ENCODE measurements at regions not wholly inside any gene's neighbourhood (a gene's known extent, or its start where the extent isn't known, plus 50 kb on each side); places are given as distances from the start of the nearest gene placed in this dataset.
"Not testable (repeated sequence)": the region's sequence is repeated elsewhere in the genome, so short reads cannot be mapped to it uniquely, and the experiment has no call there.

GRCh38 chr13:107600971-107601370, 614.4 kb downstream of the LIG4 start:
- dilution Hi-C loops (cut with MboI; ENCODE audit: extremely low pct_ligation_motif_present, low sequenced_read_pairs): no loop called here
- CTCF ChIA-PET: no interaction called here
- intact Hi-C loops (cut with micrococcal nuclease): no loop called here

DNA sequence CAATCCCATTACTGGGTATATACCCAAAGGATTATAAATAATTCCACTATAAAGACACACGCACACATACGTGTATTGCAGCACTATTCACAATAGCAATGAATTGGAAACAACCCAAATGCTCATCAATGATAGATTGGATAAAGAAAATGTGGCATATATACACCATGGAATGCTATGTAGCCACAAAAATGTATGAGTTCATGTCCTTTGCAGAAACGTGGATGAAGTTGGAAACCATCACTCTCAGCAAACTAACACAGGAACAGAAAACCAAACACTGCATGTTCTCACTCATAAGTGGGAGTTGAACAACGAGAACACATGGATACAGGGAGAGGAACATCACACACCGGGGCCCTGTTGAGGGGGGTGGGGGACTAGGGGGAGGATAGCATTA, 619.0 kb downstream of the LIG4 start:
- H3K9me1 ChIP-seq (replicated peaks; ENCODE audit: control insufficient read depth, extremely low read depth, insufficient read depth, low read length); dilution Hi-C loops (cut with MboI; ENCODE audit: extremely low pct_ligation_motif_present, low sequenced_read_pairs); H3K27me3 ChIP-seq (ENCODE audit: control insufficient read depth in 2 of 2, insufficient read depth in 2 of 2, low read length in 2 of 2); intact Hi-C loops (cut with micrococcal nuclease); BruUV-seq (replicated peaks); DNase-seq (ENCODE audit: low read depth, low spot score); CTCF ChIA-PET; H3K36me3 ChIP-seq (ENCODE audit: control insufficient read depth in 2 of 2, extremely low read depth in 1 of 2, insufficient read depth in 2 of 2, low read length in 2 of 2); H4K20me1 ChIP-seq (replicated peaks; ENCODE audit: control insufficient read depth, extremely low read depth, insufficient read depth, low read length); H3K4me2 ChIP-seq (ENCODE audit: insufficient read depth, low read length); POLR2A ChIA-PET; H3K9ac ChIP-seq (replicated peaks; ENCODE audit: extremely low read depth, insufficient read depth, low read length); H3K9me3 ChIP-seq (replicated peaks; ENCODE audit: control insufficient read depth, insufficient read depth, low read length); H3K27ac ChIP-seq (ENCODE audit: insufficient read depth, low read depth, low read length); H3K79me2 ChIP-seq (ENCODE audit: control insufficient read depth, insufficient read depth, low read length); H2AFZ ChIP-seq (ENCODE audit: low read depth, low read length); H3K4me3 ChIP-seq (replicated peaks in 1 of 3; ENCODE audit: insufficient read depth in 1 of 3, low read depth in 1 of 3, low read length in 3 of 3); H3K4me1 ChIP-seq (ENCODE audit: control insufficient read depth, extremely low read depth, insufficient read depth, low read length); FAIRE-seq: not testable (repeated sequence)

More at GRCh38 chr13:107600971-107601370, 614.4 kb downstream of the LIG4 start:
- POLR2A ChIA-PET: no interaction called here
- Histone ChIP-seq H3K27me3 (ENCODE audit: control insufficient read depth in 2 of 2, insufficient read depth in 2 of 2, low read length in 2 of 2) (no peaks in the 10 kb centered on the region), H3K27ac (ENCODE audit: insufficient read depth, low read depth, low read length) (no peak overlapping the region), H3K9ac (replicated peaks; ENCODE audit: extremely low read depth, insufficient read depth, low read length) (no peak overlapping the region), H3K79me2 (ENCODE audit: control insufficient read depth, insufficient read depth, low read length) (no peaks in the 10 kb centered on the region), H3K4me2 (ENCODE audit: insufficient read depth, low read length) (no peak overlapping the region), H4K20me1 (replicated peaks; ENCODE audit: control insufficient read depth, extremely low read depth, insufficient read depth, low read length) (no peaks in the 10 kb centered on the region), H2AFZ (ENCODE audit: low read depth, low read length) (no peak overlapping the region), H3K9me3 (replicated peaks; ENCODE audit: control insufficient read depth, insufficient read depth, low read length) (no peaks in the 10 kb centered on the region), H3K9me1 (replicated peaks; ENCODE audit: control insufficient read depth, extremely low read depth, insufficient read depth, low read length) (no peaks in the 10 kb centered on the region), H3K36me3 (ENCODE audit: control insufficient read depth in 2 of 2, extremely low read depth in 1 of 2, insufficient read depth in 2 of 2, low read length in 2 of 2) (no peaks in the 10 kb centered on the region), H3K4me3 (replicated peaks in 1 of 3; ENCODE audit: insufficient read depth in 1 of 3, low read depth in 1 of 3, low read length in 3 of 3) (no peak overlapping the region), H3K4me1 (ENCODE audit: control insufficient read depth, extremely low read depth, insufficient read depth, low read length) (no peaks in the 10 kb centered on the region)
- DNase-seq (ENCODE audit: low read depth, low spot score) (no peak), FAIRE-seq (no peak)
- no TSS peak for BruUV-seq (replicated peaks)
- TF ChIP-seq FOS (IDR thresholded peaks at IDR 0.05; ENCODE audit: borderline replicate concordance, insufficient read depth, low read length) (no peak), POLR2A (IDR thresholded peaks at IDR 0.05; ENCODE audit: low read depth, low read length) (no peak), EZH2 (IDR thresholded peaks at IDR 0.05; ENCODE audit: borderline replicate concordance, low read depth, low read length, severe bottlenecking) (no peak), POLR2AphosphoS5 (IDR thresholded peaks at IDR 0.05; ENCODE audit: insufficient read depth, low read depth, low read length) (no peak), GATA2 (IDR thresholded peaks at IDR 0.05; ENCODE audit: insufficient read depth, insufficient read length, low read depth, low read length) (no peak), MYC (IDR thresholded peaks at IDR 0.05; ENCODE audit: low read depth, low read length) (no peak), JUN (IDR thresholded peaks at IDR 0.05; ENCODE audit: borderline replicate concordance, insufficient read depth, insufficient read length, low read depth) (no peak)
- TF ChIP-seq, protein P1, sequence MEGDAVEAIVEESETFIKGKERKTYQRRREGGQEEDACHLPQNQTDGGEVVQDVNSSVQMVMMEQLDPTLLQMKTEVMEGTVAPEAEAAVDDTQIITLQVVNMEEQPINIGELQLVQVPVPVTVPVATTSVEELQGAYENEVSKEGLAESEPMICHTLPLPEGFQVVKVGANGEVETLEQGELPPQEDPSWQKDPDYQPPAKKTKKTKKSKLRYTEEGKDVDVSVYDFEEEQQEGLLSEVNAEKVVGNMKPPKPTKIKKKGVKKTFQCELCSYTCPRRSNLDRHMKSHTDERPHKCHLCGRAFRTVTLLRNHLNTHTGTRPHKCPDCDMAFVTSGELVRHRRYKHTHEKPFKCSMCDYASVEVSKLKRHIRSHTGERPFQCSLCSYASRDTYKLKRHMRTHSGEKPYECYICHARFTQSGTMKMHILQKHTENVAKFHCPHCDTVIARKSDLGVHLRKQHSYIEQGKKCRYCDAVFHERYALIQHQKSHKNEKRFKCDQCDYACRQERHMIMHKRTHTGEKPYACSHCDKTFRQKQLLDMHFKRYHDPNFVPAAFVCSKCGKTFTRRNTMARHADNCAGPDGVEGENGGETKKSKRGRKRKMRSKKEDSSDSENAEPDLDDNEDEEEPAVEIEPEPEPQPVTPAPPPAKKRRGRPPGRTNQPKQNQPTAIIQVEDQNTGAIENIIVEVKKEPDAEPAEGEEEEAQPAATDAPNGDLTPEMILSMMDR (IDR thresholded peaks at IDR 0.05; ENCODE audit: extremely low read depth in 1 of 2, insufficient read depth in 1 of 2, low read depth in 1 of 2, low read length in 2 of 2): no peak
- TF ChIP-seq, protein P2, sequence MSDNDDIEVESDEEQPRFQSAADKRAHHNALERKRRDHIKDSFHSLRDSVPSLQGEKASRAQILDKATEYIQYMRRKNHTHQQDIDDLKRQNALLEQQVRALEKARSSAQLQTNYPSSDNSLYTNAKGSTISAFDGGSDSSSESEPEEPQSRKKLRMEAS (IDR thresholded peaks at IDR 0.05; ENCODE audit: insufficient read depth, insufficient read length): no peak
